Smooth muscle cell (in vitro differentiated cells): ENCODE measurements at regions not wholly inside any gene's neighbourhood (a gene's known extent, or its start where the extent isn't known, plus 50 kb on each side); places are given as distances from the start of the nearest gene placed in this dataset.

Experiments used
- DNase-seq: peaks from one replicate; lab custom pipeline; 2025; ENCODE audit not compliant: unreplicated experiment; lab: John Stamatoyannopoulos, UW
- H2AFZ ChIP-seq: fragments of 200-600 bp; sonication (generic); 2 replicates; pipeline ENCODE4 v1.6.0; 2016; ENCODE audit warnings: antibody characterized with exemption, low read depth, mild to moderate bottlenecking
- H3F3A ChIP-seq: fragments of 200-600 bp; sonication (generic); 2 replicates; pipeline ENCODE4 v1.6.0; 2017; ENCODE audit warnings: antibody characterized with exemption, low read depth
- H3K27ac ChIP-seq: fragments of 200-600 bp; sonication (generic); 2 replicates; pipeline ENCODE4 v1.5.1; 2016; ENCODE audit warnings: low read depth, mild to moderate bottlenecking
- H3K27me3 ChIP-seq: fragments of 200-600 bp; sonication (generic); 2 replicates; pipeline ENCODE4 v1.6.1; 2016; ENCODE audit warnings: low read depth, mild to moderate bottlenecking
- H3K36me3 ChIP-seq: fragments of 200-600 bp; sonication (generic); 2 replicates; pipeline ENCODE4 v1.5.1; 2016; ENCODE audit warnings: low read depth
- H3K4me1 ChIP-seq: fragments of 200-600 bp; sonication (generic); 2 replicates; pipeline ENCODE4 v1.5.1; 2016; ENCODE audit warnings: low read depth
- H3K4me2 ChIP-seq: fragments of 200-600 bp; sonication (generic); 2 replicates; pipeline ENCODE4 v1.6.0; 2016; ENCODE audit warnings: mild to moderate bottlenecking
- H3K4me3 ChIP-seq: fragments of 200-600 bp; sonication (generic); 2 replicates; pipeline ENCODE4 v1.5.1; 2016; ENCODE audit warnings: mild to moderate bottlenecking
- H3K79me2 ChIP-seq: fragments of 200-600 bp; sonication (generic); 2 replicates; pipeline ENCODE4 v1.6.0; 2016; ENCODE audit warnings: low read depth, mild to moderate bottlenecking
- H3K9ac ChIP-seq: fragments of 200-600 bp; sonication (generic); 2 replicates; pipeline ENCODE4 v1.6.0; 2016; ENCODE audit warnings: low read depth
- H3K9me3 ChIP-seq: fragments of 200-600 bp; sonication (generic); replicated peaks from 2 replicates; pipeline ENCODE4 v1.5.1; 2016; ENCODE audit warnings: low read depth
- H4K20me1 ChIP-seq: fragments of 200-600 bp; sonication (generic); 2 replicates; pipeline ENCODE4 v1.6.0; 2016; ENCODE audit warnings: low read depth
- WGBS: methylation state at CpG from one replicate; pipeline ENCODE4 v1.1.7; 2016; ENCODE audit warnings: low lambda C conversion rate; 5-methylcytosine and 5-hydroxymethylcytosine counted together
- TF ChIP-seq, protein P1 (sequence below): fragments of 200-600 bp; sonication (generic); IDR thresholded peaks from 2 replicates; pipeline ENCODE4 v1.5.1; 2017; ENCODE audit warnings: borderline replicate concordance, mild to moderate bottlenecking, antibody characterized with exemption; ENCODE audit not compliant: insufficient read depth, poor library complexity, severe bottlenecking

DNA sequence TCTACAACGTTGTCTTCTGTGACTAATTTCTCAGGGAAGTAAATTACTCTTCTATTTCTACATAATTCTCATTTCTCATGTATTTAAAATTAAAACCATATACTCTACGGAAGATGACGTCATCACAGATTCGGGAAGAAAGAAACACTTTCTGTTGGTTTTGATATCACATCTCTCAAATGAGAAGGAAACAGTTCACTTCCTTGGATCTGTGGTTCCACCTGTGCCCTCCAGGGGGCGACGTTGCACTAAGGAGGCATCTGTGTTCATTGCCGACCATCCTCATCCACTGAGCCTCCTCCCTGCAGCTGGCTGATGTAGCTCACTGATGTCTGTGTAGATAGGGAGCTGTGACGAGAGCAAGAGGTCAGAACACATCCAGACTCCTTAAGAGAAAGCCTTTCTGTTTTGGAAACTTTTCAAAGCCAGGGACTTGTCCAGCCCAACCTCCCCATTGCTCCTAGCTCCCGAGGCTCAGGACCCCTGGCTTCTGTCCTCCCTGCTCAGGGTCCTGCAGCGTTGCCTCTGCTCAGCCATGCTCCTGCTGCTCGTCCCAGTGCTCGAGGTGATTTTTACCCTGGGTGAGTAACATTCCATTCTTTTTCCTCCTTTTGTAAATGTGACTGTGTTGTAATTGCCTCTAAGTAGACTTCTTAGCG is 172.7 kb upstream of the OR4E1 start:
- Histone ChIP-seq H3K4me2 (no peak overlapping the region), H3K36me3 (no peaks in the 10 kb centered on the region), H3K9ac (no peak overlapping the region), H3K27ac (no peak overlapping the region), H3K27me3 (peaks cover 27% of the 10 kb centered on the region), H2AFZ (no peak overlapping the region), H3K4me3 (no peak overlapping the region), H3F3A (no peaks in the 10 kb centered on the region), H3K79me2 (no peaks in the 10 kb centered on the region), H3K4me1 (no peaks in the 10 kb centered on the region), H3K9me3 (no peaks in the 10 kb centered on the region), H4K20me1 (no peaks in the 10 kb centered on the region)
- 32% methylated on average over 13 of the region's 13 CpGs for WGBS
- no peak for DNase-seq
- TF ChIP-seq, protein P1, sequence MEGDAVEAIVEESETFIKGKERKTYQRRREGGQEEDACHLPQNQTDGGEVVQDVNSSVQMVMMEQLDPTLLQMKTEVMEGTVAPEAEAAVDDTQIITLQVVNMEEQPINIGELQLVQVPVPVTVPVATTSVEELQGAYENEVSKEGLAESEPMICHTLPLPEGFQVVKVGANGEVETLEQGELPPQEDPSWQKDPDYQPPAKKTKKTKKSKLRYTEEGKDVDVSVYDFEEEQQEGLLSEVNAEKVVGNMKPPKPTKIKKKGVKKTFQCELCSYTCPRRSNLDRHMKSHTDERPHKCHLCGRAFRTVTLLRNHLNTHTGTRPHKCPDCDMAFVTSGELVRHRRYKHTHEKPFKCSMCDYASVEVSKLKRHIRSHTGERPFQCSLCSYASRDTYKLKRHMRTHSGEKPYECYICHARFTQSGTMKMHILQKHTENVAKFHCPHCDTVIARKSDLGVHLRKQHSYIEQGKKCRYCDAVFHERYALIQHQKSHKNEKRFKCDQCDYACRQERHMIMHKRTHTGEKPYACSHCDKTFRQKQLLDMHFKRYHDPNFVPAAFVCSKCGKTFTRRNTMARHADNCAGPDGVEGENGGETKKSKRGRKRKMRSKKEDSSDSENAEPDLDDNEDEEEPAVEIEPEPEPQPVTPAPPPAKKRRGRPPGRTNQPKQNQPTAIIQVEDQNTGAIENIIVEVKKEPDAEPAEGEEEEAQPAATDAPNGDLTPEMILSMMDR = peak; percentile 60

DNA sequence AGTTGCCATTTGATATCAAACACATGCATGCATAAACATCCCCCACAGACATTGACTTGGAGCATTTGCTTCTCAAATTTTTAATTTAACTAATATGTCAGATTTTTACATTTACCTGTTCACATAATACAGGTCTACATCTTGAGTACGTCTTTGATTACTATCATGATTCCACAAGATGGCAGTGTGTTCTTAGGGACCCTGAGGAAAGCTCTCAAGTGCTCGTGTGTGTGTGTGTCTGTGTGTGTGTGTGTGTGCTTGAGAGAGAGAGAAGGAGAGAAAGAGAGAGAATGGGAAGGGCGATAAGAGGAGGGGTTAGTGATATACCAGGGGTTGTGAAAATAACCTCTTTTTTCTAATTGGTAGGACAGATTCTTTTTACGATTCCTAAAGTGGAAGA is 167.1 kb upstream of the OR4E1 start:
- H3K36me3 ChIP-seq = no peaks in the 10 kb centered on the region
- H3K79me2 ChIP-seq = no peaks in the 10 kb centered on the region
- no peaks in the 10 kb centered on the region for H4K20me1 ChIP-seq
- no peak for DNase-seq
- no peak overlapping the region for H2AFZ ChIP-seq
- no peak overlapping the region for H3K9ac ChIP-seq
- TF ChIP-seq, protein P1 = no peak
- H3K4me3 ChIP-seq = no peak overlapping the region
- no peak overlapping the region for H3K27ac ChIP-seq
- no peak overlapping the region for H3K4me2 ChIP-seq
- H3K4me1 ChIP-seq = no peaks in the 10 kb centered on the region
- WGBS = 22% methylated on average over 3 of the region's 4 CpGs
- peaks cover 23% of the 10 kb centered on the region for H3K27me3 ChIP-seq
- no peaks in the 10 kb centered on the region for H3F3A ChIP-seq
- no peaks in the 10 kb centered on the region for H3K9me3 ChIP-seq

- H4K20me1 ChIP-seq = no peaks in the 10 kb centered on the region
- H3K4me2 ChIP-seq = no peak overlapping the region
- no peaks in the 10 kb centered on the region for H3K4me1 ChIP-seq
- H3K36me3 ChIP-seq = no peaks in the 10 kb centered on the region
- no peak overlapping the region for H3K9ac ChIP-seq
- no peak for DNase-seq
- H3F3A ChIP-seq = no peaks in the 10 kb centered on the region
- H3K27me3 ChIP-seq = peaks cover 13% of the 10 kb centered on the region
- H3K79me2 ChIP-seq = no peaks in the 10 kb centered on the region
- TF ChIP-seq, protein P1 = no peak
- no peak overlapping the region for H3K4me3 ChIP-seq
- no peak overlapping the region for H2AFZ ChIP-seq
- 67% methylated on average over 4 of the region's 4 CpGs for WGBS
- H3K9me3 ChIP-seq = no peaks in the 10 kb centered on the region
- no peak overlapping the region for H3K27ac ChIP-seq
Measured at GRCh38 chr14:21833836-21834235, 160.2 kb upstream of the OR4E1 start.

DNA sequence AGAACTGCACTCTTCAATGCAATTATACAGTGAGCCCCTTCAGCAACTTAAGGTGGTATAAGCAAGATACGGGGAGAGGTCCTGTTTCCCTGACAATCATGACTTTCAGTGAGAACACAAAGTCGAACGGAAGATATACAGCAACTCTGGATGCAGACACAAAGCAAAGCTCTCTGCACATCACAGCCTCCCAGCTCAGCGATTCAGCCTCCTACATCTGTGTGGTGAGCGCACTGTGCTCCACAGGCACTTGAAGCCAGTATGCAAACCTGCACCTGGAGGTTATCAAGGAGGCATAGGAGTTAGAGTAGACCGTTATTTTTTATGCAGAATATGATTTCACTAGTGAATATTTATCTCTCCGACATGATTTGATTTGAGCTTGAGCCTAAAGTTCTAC is 152.2 kb upstream of the OR4E1 start:
- no peaks in the 10 kb centered on the region for H3K36me3 ChIP-seq
- H4K20me1 ChIP-seq = no peaks in the 10 kb centered on the region
- TF ChIP-seq, protein P1 = no peak
- no peak overlapping the region for H3K27ac ChIP-seq
- H3K27me3 ChIP-seq = peaks cover 14% of the 10 kb centered on the region
- H3K4me1 ChIP-seq = no peaks in the 10 kb centered on the region
- no peak overlapping the region for H2AFZ ChIP-seq
- 88% methylated on average over 6 of the region's 7 CpGs for WGBS
- DNase-seq = no peak
- no peak overlapping the region for H3K4me2 ChIP-seq
- H3K9me3 ChIP-seq = no peaks in the 10 kb centered on the region
- H3K79me2 ChIP-seq = no peaks in the 10 kb centered on the region
- H3K4me3 ChIP-seq = no peak overlapping the region
- no peak overlapping the region for H3K9ac ChIP-seq
- H3F3A ChIP-seq = no peaks in the 10 kb centered on the region
